ENCODE measurements at regions not wholly inside any gene's neighbourhood (a gene's known extent, or its start where the extent isn't known, plus 50 kb on each side); places are given as distances from the start of the nearest gene placed in this dataset.

DNA sequence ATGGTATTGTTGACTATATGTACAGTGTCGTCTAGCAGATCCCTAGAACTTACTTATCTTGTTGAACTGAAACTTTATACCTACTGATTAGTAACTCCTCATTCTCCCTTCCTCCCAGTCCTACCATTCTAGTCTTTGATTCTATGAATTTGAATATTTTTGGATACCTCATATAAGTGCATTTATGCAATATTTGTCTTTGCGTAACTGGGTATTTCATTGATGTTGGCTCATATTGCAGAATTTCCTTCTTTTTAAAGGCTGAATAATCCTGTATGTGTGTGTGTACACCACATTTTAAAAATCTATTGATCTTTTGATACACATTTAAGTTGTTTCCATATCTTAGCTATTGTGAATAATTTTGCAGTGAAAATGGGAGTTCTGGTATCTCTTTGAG is 119.9 kb downstream of the SOX4 start:
- TF ChIP-seq POLR2A (IDR thresholded peaks at IDR 0.05) (no peak), POLR2AphosphoS5 (IDR thresholded peaks at IDR 0.05) (no peak)
- TF ChIP-seq, protein P1, sequence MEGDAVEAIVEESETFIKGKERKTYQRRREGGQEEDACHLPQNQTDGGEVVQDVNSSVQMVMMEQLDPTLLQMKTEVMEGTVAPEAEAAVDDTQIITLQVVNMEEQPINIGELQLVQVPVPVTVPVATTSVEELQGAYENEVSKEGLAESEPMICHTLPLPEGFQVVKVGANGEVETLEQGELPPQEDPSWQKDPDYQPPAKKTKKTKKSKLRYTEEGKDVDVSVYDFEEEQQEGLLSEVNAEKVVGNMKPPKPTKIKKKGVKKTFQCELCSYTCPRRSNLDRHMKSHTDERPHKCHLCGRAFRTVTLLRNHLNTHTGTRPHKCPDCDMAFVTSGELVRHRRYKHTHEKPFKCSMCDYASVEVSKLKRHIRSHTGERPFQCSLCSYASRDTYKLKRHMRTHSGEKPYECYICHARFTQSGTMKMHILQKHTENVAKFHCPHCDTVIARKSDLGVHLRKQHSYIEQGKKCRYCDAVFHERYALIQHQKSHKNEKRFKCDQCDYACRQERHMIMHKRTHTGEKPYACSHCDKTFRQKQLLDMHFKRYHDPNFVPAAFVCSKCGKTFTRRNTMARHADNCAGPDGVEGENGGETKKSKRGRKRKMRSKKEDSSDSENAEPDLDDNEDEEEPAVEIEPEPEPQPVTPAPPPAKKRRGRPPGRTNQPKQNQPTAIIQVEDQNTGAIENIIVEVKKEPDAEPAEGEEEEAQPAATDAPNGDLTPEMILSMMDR (IDR thresholded peaks at IDR 0.05): no peak
- Histone ChIP-seq H3K27ac (no peak overlapping the region), H3K36me3 (no peaks in the 10 kb centered on the region), H3K4me3 (no peak overlapping the region), H3K9me3 (no peaks in the 10 kb centered on the region), H3K27me3 (no peaks in the 10 kb centered on the region), H3K4me1 (no peaks in the 10 kb centered on the region)
- DNase-seq (ENCODE audit: low spot score in 2 of 2): no peak
- intact Hi-C loops (cut with DNase I; ENCODE audit: low total_unique reads): no loop called here

DNA sequence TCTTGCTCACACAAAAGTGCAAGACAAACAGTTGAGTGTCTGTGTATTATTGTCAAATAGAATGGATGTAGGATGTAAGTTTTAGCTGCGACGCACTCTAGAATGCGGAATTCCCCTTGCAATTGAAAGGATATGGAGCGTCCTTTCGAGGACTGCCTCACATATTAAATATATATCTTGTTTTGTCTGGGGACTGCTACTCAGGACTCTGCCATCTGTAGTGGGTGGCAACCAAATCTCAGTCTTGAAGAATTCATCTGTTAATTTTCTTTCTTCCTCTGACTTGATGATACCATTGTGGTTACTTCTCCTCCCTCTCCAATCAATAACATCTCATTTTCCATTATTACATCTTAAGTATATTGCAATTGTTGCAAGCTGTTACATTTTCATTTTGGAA is 121.6 kb downstream of the SOX4 start:
- H3K27ac ChIP-seq: no peak overlapping the region
- H3K4me3 ChIP-seq: no peak overlapping the region
- peaks cover 7% of the 10 kb centered on the region in 2 donors for H3K9me3 ChIP-seq
- H3K36me3 ChIP-seq: no peaks in the 10 kb centered on the region
- intact Hi-C loops (cut with DNase I; ENCODE audit: low total_unique reads): no loop called here
- no peaks in the 10 kb centered on the region for H3K4me1 ChIP-seq
- DNase-seq (ENCODE audit: low spot score in 2 of 2): no peak
- H3K27me3 ChIP-seq: no peaks in the 10 kb centered on the region
- TF ChIP-seq, protein P1 (IDR thresholded peaks at IDR 0.05): no peak
- no peak for TF ChIP-seq POLR2AphosphoS5 (IDR thresholded peaks at IDR 0.05)

DNA sequence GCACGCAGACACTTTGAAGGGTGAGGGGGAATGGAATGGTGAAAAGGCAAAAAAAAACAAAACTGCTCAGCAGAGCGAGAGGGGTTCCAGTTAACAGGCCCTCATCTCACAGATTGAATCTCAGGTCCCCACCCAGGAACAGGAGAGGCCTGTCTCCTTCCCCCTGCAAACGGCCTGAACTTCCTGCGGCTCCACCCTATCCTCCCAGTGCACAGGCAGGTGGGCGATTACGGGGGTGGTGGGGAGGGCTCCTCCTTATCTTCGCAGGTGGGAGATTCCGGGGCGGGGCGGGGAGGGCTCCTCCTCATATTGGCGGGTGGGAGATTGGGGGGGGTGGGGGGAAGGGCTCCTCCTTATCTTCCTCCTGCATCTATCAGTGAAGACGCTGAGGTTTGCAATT is 129.0 kb downstream of the SOX4 start:
- no peaks in the 10 kb centered on the region for H3K27me3 ChIP-seq
- DNase-seq (ENCODE audit: low spot score in 2 of 2): no peak
- intact Hi-C loops (cut with DNase I; ENCODE audit: low total_unique reads): no loop called here

DNA sequence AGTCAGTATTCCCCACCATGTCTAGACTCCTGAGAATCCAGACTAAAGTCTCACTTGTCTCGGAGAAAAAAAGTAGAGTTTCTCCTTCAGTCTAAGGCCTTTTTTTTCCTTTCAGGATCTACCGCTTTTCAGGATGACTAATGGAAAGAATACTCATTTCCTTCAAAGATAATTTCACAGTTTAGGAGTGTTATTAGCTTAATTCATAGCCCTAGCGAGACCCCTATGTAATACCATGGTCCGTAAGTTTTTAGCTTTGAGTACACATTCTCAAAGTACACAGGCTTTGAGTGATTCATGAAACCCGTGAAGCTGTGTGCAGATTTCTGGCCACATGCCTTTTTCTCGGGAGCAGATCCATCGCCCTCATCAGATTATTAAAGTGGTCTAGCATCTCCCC is 133.1 kb downstream of the SOX4 start:
- H3K4me3 ChIP-seq: no peak overlapping the region
- peaks cover 0 to 9% of the 10 kb centered on the region in 2 donors for H3K4me1 ChIP-seq
- no peaks in the 10 kb centered on the region for H3K36me3 ChIP-seq
- TF ChIP-seq, protein P1 (IDR thresholded peaks at IDR 0.05): no peak
- no peak for TF ChIP-seq POLR2A (IDR thresholded peaks at IDR 0.05)
- TF ChIP-seq POLR2AphosphoS5 (IDR thresholded peaks at IDR 0.05): no peak
- DNase-seq (ENCODE audit: low spot score in 2 of 2): no peak
- intact Hi-C loops (cut with DNase I; ENCODE audit: low total_unique reads): no loop called here
- H3K27me3 ChIP-seq: no peaks in the 10 kb centered on the region
- H3K9me3 ChIP-seq: no peaks in the 10 kb centered on the region
- H3K27ac ChIP-seq: peak overlapping the region in 1 of 2 donors; percentile 8

More for the DNA sequence above, 129.0 kb downstream of the SOX4 start:
- Histone ChIP-seq H3K4me3 (no peak overlapping the region), H3K27ac (no peak overlapping the region), H3K9me3 (peaks cover 7% of the 10 kb centered on the region in 2 donors), H3K36me3 (no peaks in the 10 kb centered on the region), H3K4me1 (no peaks in the 10 kb centered on the region)
- no peak for TF ChIP-seq POLR2A (IDR thresholded peaks at IDR 0.05)
- TF ChIP-seq, protein P1 (IDR thresholded peaks at IDR 0.05): no peak

DNA sequence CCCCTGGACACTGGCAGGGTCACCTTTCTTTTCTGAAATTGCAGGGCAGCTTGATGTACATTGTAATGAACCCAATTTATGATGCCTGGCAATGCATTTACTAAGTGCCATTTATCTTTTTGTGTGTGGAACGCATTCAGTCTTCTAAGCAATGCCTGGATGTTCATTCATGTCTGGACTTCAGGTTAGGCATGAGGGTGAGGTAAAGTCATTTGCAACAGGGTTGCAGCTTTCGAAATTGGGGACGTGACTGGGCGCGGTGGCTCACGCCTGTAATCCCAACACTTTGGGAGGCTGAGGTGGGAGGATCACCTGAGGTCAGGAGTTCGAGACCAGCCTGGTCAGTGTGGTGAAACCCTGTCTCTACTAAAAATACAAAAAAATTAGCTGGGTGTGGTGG is 134.6 kb downstream of the SOX4 start:
- DNase-seq (ENCODE audit: low spot score in 2 of 2): no peak
- H3K27me3 ChIP-seq: no peaks in the 10 kb centered on the region
- no peak overlapping the region for H3K27ac ChIP-seq
- intact Hi-C loops (cut with DNase I; ENCODE audit: low total_unique reads): no loop called here
- no peaks in the 10 kb centered on the region for H3K9me3 ChIP-seq
- peaks cover 0 to 22% of the 10 kb centered on the region in 2 donors for H3K4me1 ChIP-seq
- no peaks in the 10 kb centered on the region for H3K36me3 ChIP-seq
- TF ChIP-seq POLR2A (IDR thresholded peaks at IDR 0.05) (no peak), POLR2AphosphoS5 (IDR thresholded peaks at IDR 0.05) (no peak)
- TF ChIP-seq, protein P1 (IDR thresholded peaks at IDR 0.05): no peak
- no peak overlapping the region for H3K4me3 ChIP-seq

Data from breast epithelium (tissue), 4 donors.